ENCODE measurements at regions not wholly inside any gene's neighbourhood (a gene's known extent, or its start where the extent isn't known, plus 50 kb on each side); places are given as distances from the start of the nearest gene placed in this dataset.

DNA sequence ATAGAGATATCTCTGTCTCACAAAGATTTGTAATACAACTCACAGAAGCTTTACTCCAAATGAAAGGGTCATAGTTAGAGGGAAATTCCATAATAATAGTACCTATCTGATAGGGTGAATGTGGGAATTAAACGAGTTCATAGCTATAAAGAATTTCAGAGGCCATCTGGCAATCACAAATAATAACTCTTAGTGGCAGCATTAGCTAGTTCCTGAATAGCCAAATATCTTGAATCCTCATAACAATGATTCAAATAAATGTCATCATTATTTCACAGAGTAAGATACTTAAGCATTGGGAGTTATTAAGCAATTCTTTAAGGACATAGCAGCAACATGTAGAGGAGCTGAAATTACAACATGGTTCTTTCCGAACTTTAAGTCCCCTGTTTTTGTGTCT lies 1265.0 kb upstream of the PIK3C3 start:
- TF ChIP-seq, protein P1, sequence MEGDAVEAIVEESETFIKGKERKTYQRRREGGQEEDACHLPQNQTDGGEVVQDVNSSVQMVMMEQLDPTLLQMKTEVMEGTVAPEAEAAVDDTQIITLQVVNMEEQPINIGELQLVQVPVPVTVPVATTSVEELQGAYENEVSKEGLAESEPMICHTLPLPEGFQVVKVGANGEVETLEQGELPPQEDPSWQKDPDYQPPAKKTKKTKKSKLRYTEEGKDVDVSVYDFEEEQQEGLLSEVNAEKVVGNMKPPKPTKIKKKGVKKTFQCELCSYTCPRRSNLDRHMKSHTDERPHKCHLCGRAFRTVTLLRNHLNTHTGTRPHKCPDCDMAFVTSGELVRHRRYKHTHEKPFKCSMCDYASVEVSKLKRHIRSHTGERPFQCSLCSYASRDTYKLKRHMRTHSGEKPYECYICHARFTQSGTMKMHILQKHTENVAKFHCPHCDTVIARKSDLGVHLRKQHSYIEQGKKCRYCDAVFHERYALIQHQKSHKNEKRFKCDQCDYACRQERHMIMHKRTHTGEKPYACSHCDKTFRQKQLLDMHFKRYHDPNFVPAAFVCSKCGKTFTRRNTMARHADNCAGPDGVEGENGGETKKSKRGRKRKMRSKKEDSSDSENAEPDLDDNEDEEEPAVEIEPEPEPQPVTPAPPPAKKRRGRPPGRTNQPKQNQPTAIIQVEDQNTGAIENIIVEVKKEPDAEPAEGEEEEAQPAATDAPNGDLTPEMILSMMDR (IDR thresholded peaks at IDR 0.05; ENCODE audit: insufficient read depth, low read depth, low read length): no peak
- TF ChIP-seq EZH2 (IDR thresholded peaks at IDR 0.05; ENCODE audit: insufficient read depth, low read length): no peak
- no peak overlapping the region for H3K27ac Mint-ChIP-seq (ENCODE audit: unreplicated experiment)
- no peaks in the 10 kb centered on the region for H3K27me3 ChIP-seq (ENCODE audit: insufficient read depth, low read length)

DNA sequence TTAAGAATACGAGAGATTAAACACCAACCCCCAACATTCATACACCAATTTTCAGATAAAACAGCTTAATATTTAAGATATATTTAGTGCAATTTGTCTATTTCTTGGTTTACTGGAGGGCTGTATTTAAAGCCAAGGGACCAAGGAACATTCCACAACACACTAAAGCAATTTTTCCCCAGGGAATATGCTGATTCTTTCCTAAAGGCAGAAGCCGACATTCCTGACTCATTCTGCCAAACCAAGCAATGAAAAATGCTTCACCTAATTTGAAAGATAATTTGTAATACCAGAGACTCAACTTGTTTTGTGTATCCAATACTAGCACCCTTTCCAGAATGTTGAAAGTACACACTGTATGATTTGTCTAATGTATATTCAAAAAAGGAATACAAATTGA lies 1267.6 kb upstream of the PIK3C3 start:
- Mint-ChIP-seq H3K9me3 (ENCODE audit: unreplicated experiment) (no peaks in the 10 kb centered on the region), H3K4me1 (ENCODE audit: low read depth, unreplicated experiment) (peaks cover 7% of the 10 kb centered on the region), H3K27ac (ENCODE audit: unreplicated experiment) (peak overlapping the region; percentile 24), H3K36me3 (ENCODE audit: low read depth, unreplicated experiment) (no peaks in the 10 kb centered on the region), H3K27me3 (ENCODE audit: low read depth, unreplicated experiment) (no peaks in the 10 kb centered on the region), H3K4me3 (ENCODE audit: unreplicated experiment) (no peak overlapping the region)
- H2AFZ ChIP-seq (ENCODE audit: low read depth, low read length): no peak overlapping the region
- DNase-seq (ENCODE audit: low read depth) (peak; percentile 64), FAIRE-seq (no peak)
- H3K4me1 ChIP-seq (ENCODE audit: insufficient read depth, low read length): no peaks in the 10 kb centered on the region
- no peak overlapping the region for H3K4me2 ChIP-seq (ENCODE audit: low read length)
- H3K4me3 ChIP-seq (ENCODE audit: insufficient read depth, low read depth, low read length): no peak overlapping the region
- H3K9me3 ChIP-seq (ENCODE audit: insufficient read depth, low read depth, low read length): no peaks in the 10 kb centered on the region
- H3K27ac ChIP-seq (ENCODE audit: low read depth, low read length): no peak overlapping the region
- TF ChIP-seq, protein P1 (IDR thresholded peaks at IDR 0.05; ENCODE audit: insufficient read depth, low read depth, low read length): no peak
- TF ChIP-seq EZH2 (IDR thresholded peaks at IDR 0.05; ENCODE audit: insufficient read depth, low read length): no peak
- H3K79me2 ChIP-seq (ENCODE audit: insufficient read depth, low read length): no peaks in the 10 kb centered on the region
- H3K36me3 ChIP-seq (ENCODE audit: insufficient read depth, low read length): no peaks in the 10 kb centered on the region
- H3K27me3 ChIP-seq (ENCODE audit: insufficient read depth, low read length): no peaks in the 10 kb centered on the region
- no peak overlapping the region for H3K9ac ChIP-seq (ENCODE audit: low read length)
- no peaks in the 10 kb centered on the region for H4K20me1 ChIP-seq (ENCODE audit: insufficient read depth, low read length)

More for the DNA sequence above, 1265.0 kb upstream of the PIK3C3 start:
- Histone ChIP-seq H3K27ac (ENCODE audit: low read depth, low read length) (no peak overlapping the region), H3K4me1 (ENCODE audit: insufficient read depth, low read length) (no peaks in the 10 kb centered on the region), H3K4me3 (ENCODE audit: insufficient read depth, low read depth, low read length) (no peak overlapping the region), H2AFZ (ENCODE audit: low read depth, low read length) (no peak overlapping the region), H4K20me1 (ENCODE audit: insufficient read depth, low read length) (no peaks in the 10 kb centered on the region), H3K36me3 (ENCODE audit: insufficient read depth, low read length) (no peaks in the 10 kb centered on the region), H3K79me2 (ENCODE audit: insufficient read depth, low read length) (no peaks in the 10 kb centered on the region), H3K4me2 (ENCODE audit: low read length) (no peak overlapping the region), H3K9me3 (ENCODE audit: insufficient read depth, low read depth, low read length) (no peaks in the 10 kb centered on the region), H3K9ac (ENCODE audit: low read length) (no peak overlapping the region)
- no peaks in the 10 kb centered on the region for H3K36me3 Mint-ChIP-seq (ENCODE audit: low read depth, unreplicated experiment)
- no peak overlapping the region for H3K4me3 Mint-ChIP-seq (ENCODE audit: unreplicated experiment)
- DNase-seq (ENCODE audit: low read depth) (no peak), FAIRE-seq (no peak)
- no peaks in the 10 kb centered on the region for H3K27me3 Mint-ChIP-seq (ENCODE audit: low read depth, unreplicated experiment)
- no peaks in the 10 kb centered on the region for H3K9me3 Mint-ChIP-seq (ENCODE audit: unreplicated experiment)
- H3K4me1 Mint-ChIP-seq (ENCODE audit: low read depth, unreplicated experiment): peaks cover 7% of the 10 kb centered on the region

DNA sequence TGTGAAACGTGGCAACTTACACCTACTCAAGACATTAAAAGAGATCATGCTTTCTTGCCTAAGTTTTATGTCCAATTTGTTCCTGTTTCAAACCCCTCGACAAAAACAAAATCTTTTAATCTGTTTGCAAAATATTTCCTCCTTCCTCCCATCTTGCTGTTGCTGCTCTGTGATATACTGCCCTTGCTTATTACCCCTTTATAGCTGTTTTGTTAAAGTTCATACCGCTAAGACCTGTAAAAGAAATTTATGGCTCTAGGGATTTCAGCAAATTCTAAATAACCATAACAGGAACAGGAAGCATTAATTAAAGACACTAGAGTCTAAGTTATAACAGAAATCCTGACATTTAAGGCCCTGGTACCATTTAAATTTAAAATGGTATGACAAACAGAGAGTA lies 1268.2 kb upstream of the PIK3C3 start:
- Histone ChIP-seq H3K36me3 (ENCODE audit: insufficient read depth, low read length) (no peaks in the 10 kb centered on the region), H3K79me2 (ENCODE audit: insufficient read depth, low read length) (no peaks in the 10 kb centered on the region), H4K20me1 (ENCODE audit: insufficient read depth, low read length) (no peaks in the 10 kb centered on the region), H3K9me3 (ENCODE audit: insufficient read depth, low read depth, low read length) (no peaks in the 10 kb centered on the region), H3K9ac (ENCODE audit: low read length) (no peak overlapping the region), H3K4me2 (ENCODE audit: low read length) (no peak overlapping the region), H2AFZ (ENCODE audit: low read depth, low read length) (no peak overlapping the region), H3K27ac (ENCODE audit: low read depth, low read length) (no peak overlapping the region), H3K27me3 (ENCODE audit: insufficient read depth, low read length) (no peaks in the 10 kb centered on the region), H3K4me1 (ENCODE audit: insufficient read depth, low read length) (no peaks in the 10 kb centered on the region), H3K4me3 (ENCODE audit: insufficient read depth, low read depth, low read length) (no peak overlapping the region)
- no peak for FAIRE-seq
- H3K27me3 Mint-ChIP-seq (ENCODE audit: low read depth, unreplicated experiment): no peaks in the 10 kb centered on the region
- TF ChIP-seq EZH2 (IDR thresholded peaks at IDR 0.05; ENCODE audit: insufficient read depth, low read length): no peak
- TF ChIP-seq, protein P1 (IDR thresholded peaks at IDR 0.05; ENCODE audit: insufficient read depth, low read depth, low read length): no peak
- no peaks in the 10 kb centered on the region for H3K36me3 Mint-ChIP-seq (ENCODE audit: low read depth, unreplicated experiment)
- H3K9me3 Mint-ChIP-seq (ENCODE audit: unreplicated experiment): no peaks in the 10 kb centered on the region
- H3K4me3 Mint-ChIP-seq (ENCODE audit: unreplicated experiment): no peak overlapping the region
- no peak for DNase-seq (ENCODE audit: low read depth)
- H3K27ac Mint-ChIP-seq (ENCODE audit: unreplicated experiment): peak overlapping the region; percentile 24
- peaks cover 7% of the 10 kb centered on the region for H3K4me1 Mint-ChIP-seq (ENCODE audit: low read depth, unreplicated experiment)
